ENCODE measurements at regions not wholly inside any gene's neighbourhood (a gene's known extent, or its start where the extent isn't known, plus 50 kb on each side); places are given as distances from the start of the nearest gene placed in this dataset.
"Not testable (repeated sequence)": the region's sequence is repeated elsewhere in the genome, so short reads cannot be mapped to it uniquely, and the experiment has no call there.

DNA sequence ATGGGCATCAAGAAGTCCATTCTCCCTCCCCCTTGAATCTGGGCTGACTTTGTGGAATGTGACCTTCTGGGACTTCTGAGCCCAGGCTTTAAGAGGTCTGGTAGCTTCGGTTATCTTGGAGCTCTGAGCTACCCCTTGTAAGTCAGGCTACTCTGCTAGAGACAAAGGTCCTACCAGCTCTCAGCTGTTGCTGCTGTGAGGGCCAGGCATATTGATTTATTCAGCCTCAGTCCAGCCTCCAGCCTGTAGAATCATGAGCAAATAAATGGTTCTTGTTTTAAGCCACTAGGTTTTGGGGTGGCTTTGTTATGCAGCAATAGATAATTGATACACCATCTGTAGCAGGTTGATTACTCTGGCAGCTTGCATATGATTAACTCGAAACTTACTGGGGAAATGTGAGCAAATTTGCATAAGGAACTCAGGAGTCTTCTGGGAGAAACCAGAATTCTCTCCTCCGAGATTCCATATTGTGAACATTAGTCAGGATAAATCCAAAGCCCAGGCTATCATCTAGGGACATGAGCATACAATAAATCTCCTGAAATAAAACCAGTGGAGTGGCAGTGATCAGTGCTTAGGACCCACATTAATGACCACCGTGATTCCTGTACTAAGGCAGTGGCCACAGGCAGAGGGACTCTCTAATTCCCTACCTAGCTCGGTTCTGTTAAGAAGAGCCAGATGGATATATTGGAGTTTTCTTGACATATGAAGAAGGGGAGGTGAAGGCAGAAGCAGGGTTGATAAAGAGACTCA lies 336.1 kb downstream of the CDC5L start:
- no peak for DNase-seq

DNA sequence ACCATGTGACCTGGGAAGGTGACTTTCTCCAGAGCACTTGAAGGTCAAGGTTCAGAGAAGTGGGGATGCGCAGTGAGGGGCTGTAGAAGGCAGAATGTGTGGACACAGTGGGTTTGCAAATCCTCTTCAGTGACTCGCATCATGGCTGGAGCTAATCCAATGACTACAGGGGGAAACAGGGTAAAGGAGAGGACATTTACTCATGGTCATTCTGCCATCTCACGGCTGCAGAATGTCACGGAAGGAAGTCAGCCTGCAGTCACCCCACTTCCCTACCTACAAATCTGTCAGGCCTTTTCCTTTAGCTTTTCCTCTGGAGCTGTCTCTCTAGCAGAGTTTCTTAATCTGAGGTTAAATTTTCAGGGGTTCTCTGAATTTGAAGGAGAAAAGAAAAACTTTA lies 337.6 kb downstream of the CDC5L start:
- DNase-seq = no peak

DNA sequence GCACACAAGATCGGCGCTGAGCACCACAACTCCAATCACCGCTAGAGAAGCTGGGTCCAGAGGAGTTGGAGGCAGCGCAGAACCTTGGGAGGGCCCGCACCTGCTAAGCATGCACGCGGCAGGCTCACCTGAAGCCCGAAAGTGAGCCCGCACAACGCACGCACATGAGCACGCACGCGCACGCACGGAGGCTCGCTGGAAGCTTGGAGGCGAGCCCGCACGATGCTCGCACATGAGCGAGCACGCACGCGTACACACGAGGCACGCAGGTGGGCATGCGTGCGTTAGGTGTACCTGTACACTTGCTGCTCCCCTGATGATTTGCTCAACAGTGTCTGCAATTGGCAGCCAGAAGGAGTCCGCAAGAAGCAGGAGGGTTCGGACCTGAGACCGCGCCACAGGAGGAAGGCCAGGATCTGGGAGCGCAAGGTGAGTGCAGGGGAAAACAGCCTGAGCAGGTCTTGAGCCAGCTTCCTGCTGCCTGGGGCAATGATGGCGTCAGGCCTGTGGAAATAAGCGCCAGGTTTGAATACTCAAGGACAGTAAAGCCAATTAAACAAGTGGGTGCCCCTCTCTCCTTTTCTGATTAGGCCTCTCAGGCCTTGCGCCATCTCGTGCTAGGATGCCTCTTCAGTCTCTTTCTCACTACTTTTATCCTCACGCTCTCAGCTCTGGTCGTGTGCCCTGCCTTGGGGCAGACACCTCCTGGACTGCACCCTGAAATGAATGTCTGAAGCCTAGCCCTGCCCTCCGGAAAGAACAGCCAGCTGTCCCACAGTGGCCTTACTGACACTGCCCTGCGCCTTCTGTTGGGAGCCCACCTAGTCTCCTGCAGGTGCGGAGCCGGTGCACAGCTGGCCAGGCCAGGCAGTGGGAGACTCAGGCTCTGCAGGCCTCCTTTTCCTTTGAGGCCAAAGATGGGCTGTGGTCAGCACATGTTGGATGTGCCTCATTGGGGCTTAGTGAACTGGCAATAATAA lies 340.4 kb downstream of the CDC5L start:
- DNase-seq = no peak

DNA sequence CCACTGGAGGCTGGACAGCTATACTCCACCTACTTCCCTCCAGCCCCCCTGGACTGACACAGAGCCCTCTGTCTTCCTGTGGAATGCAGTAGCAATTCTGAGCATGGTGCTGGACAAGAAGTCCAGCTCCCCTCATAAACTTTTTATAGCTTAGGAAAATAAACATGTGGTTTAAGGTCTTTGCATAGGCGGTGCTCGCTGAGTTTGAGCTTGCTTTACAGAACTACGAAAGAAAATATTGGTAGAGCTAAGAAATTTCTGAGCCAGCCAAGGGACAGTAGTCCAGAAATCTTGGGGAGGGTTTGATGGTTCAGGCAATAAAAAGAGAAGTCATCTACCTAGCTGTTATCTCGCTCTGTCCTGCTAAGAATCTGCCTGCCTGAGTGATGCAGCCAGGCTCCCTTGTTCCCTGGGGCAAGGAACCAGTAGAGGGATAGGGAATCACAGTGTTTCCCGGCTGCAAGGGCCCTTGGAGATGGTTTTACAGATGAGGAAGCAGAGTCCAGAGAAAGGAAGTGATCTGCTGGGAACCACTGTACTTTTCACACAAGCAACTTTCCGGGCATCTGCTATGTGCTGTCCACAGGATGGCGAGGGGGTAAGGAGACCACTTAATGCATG lies 343.4 kb downstream of the CDC5L start:
- DNase-seq = no peak

DNA sequence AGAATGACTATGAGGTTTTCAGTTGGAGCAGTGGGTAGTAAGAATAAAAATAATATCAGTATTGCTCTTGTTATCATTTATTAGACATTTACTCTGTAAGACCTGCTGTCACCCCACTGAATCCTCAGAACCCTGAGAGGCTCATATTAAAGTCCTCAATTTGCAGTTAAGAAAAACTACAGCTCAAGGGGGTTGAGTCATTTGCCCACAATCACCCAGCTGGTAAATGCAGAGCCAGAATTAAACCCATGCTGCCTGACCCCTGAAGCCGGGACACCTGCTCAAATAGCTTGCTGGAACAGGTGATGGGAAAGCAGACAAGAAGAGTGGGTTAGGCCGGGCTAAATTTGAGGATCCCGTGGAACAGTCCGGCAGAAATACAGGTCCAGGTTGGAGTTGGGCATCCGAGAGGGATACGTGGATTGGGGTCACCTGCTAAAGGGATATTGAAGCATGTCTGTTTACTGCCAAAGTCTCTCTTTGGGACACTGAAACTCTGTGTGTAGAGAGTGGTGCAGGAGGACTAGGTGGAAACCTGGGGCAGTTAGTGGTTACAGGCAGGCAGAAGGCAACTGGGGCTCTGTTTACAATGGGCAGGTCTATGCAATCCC lies 344.1 kb downstream of the CDC5L start:
- DNase-seq = no peak

DNA sequence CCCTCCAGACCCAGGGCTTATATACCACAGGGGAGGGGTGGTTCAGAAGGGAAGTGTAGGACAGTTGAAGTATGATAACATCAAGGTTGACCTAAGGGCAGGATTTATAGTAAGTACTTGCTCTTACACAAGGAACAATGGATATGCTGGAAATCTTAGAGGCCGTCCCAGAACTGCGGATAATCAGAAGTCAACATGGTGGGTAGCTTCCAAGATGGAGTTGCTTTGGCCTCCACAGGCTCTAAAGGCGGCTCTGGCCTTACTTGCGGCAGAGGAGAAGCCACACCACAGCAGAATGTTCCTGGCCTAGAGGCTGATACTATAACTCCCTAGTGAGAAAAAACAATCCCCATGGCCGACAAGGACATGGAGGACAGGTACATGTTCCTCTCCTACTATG lies 344.7 kb downstream of the CDC5L start:
- no peak for DNase-seq

DNA sequence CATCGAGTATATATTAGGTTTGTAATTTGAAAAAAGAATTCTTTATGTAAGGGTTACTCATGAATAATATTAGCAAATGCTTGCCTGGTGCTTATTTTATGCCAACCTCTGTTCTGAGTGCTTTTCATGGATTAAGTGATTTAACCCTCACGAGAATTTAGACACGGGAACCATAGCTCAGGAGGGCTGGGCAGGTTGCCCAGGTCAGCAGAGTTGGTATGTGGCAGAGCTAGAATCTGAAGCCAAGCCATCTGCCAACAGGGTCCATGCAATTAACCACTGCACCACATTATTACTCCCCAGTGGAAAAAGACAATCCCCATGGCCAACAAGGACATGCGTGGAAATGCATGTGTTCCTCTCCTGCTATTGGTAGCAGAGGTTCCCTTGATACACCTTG lies 345.6 kb downstream of the CDC5L start:
- DNase-seq = peak in 1 of 2 experiments; percentile 35

DNA sequence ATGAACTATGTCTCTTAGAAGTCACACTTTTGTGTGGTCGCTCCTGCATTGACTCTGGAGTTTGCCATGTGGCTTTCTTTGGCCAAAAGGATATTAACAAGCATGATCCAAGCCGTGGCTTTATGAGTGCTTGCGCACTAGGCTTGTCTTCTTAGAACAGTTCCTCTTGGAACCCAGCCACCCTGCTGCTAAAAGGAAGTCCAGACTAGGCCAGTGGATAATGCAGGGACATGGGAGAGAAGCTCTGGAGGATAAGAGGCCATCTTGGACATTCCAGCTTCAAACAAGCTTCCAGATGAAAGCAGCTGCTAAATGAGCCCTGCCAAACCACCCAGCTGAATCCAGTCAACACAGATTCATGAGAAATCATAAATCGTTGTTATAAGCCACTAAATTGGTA lies 346.4 kb downstream of the CDC5L start:
- no peak for DNase-seq

DNA sequence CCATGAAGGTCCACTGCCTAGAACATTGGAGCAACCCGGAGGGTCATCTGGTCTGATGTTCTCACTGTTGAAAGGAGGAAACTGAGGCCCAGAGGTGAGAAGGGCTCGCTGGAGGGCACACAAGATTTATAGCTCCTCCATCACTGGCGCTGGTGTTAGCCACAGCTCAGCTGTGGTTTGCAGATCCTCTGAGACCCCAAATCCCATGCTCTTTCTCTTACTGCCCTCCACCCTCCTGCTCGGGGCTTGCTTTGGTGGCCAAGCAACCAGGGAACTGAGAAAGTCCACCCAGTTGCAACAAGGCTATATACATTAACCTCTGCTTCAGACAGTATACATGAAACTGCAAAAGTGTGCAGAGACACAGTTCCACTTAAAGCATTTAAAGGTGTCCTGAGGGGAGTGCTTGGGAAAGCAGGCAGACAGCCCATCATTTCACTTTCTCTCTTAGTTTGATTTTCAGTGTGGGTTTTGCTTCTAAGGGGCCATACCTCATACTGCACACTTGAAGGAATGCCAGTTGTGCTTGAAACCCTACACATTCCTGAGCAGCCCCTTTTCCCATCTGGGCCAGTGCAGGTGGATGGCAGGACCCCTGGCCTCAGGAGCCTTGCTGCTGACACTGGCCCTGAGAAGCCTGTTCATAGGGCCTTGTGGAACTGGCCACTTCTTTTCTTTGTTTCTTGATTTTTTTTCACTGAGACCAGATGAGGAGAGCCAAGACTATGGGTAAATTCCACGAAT lies 347.6 kb downstream of the CDC5L start:
- DNase-seq = no peak

DNA sequence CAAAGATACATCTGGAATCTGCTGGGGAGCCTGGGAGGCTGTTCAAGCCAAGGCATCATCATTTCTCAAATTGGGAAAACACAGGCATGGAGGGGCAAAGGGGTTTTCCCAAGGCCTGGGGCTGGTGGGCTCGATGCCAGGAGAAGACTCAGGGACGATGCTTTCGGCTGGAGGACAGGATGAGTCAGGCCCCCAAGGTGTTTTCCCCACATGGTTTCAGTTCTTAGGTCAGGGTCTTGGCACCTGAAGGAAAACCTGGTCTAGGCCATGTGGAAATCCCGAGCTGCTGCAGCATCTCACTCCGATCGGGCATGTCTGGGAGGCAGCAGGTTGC lies 348.1 kb downstream of the CDC5L start:
- DNase-seq = no peak

DNA sequence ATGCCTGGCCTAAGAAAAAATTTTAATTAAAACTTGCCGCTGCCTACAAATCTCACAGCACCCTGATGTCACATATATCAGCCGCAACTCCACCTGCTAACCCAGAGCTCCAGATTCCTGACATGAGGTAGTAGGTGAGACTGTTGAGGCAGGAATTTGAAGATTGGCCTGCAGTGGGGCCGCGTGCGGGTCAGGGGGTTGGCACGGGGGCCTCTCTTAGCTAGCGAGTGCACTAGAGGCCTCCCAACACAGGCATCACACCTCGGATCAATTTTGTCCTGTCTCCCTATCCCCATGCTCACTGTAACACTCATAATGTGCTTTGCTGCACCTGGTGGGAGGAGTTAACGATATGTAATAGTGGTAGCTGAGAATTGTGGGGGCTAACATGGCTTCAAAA lies 349.8 kb downstream of the CDC5L start:
- DNase-seq = no peak

DNA sequence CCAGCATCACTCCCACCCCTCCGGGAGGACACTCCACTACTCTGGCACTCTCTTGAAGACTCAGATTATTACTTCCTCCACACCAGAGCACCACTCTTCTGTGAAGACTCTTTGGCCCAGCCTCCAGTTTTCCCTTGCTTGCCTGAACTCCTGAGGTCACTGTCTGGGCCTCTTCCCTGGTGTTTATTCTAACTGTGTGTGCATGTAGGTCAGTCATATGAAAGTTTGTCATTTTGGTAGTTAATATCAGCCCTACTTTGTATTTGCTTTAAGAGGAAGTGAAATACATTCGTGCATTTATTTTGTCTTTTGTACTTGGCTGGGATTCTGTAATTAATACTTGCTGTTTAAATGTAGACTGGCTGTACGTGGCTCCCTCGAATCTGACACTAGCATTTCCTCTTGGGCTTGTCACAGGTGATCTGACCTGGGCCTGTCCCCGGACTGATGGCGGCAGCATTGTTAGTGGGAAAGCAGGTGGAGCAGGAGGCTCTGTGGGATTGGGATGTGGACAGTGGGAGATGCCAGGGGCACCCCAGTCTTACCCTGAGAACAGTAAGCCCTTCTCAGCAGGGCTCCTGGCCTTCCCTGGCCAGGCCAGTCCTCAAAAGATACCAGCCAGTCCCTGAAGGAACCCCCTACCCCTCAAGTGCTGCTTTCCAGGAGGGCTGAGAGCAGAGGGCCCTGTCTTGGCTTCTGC lies 350.5 kb downstream of the CDC5L start:
- no peak for DNase-seq

DNA sequence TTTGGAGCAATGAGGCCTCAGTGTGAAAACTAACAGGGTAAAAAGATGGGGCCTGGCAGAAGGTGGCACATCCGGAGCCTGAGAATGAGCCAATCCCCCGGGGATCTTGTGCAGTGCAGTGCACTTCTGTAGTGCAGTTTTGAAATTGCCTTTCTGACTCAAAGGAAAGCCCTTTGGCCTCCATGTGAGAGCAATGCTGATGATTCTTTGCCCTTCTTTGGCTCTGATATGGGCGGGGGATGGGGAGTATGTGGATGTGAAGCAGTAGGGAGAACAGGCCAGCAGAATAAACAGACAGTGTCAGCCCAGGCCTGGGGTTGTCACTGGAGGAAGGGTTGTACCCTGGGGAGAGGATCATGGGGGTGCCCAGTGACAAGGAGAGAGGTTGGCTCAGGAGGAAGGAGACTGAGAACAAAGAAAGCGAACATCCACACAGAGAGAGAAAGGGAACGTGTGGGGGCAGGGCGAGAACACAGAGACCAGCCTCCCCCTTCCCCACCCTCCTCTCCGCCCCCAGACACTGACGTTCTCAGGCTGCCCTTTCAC lies 351.2 kb downstream of the CDC5L start:
- no peak for DNase-seq

DNA sequence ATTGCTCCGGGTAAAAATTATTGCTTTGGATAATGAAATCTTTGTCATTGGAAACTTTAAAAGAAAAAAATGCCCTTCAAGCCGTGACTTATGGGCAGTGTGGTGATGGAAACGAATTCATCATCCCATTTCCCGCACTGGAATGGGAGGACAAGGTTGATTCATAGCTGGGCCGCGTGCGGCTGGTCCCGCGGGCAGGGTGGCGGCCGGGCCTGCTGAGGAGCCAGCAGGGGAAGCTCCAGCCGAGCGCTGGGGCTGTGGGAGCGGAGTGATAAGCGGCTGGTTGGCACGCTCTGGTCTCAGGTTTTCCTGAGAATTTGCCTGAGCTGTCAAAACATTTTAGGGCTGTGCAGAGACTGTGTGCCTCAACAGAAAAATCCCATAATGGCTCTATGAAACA lies 351.7 kb downstream of the CDC5L start:
- DNase-seq = no peak

DNA sequence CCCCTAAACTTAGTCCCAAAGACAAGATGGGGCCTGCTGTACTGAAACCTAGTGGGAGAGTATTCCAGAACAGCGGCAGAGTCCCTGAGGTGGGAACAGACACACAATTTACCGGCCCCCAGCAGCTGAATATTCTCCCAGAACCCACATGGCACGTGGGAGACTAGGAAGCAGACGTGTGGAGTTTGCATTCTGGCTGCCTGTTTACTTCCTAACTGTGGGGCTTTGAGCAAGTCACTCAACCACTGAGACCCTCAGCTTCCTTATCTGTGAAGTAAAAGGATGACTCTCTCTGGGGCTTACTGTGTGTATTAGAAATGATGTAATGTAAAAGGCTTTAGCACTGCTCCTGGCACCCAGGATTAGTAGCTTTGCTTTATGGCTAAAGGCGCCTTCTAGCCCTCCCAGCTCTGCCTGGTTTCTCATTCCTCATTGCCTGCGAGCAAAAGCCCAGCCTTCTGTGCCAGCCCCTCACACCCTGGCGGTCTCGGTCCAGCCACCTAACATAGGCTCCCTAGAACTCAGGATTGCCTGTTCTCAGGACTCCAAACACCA lies 353.1 kb downstream of the CDC5L start:
- DNase-seq = no peak

DNA sequence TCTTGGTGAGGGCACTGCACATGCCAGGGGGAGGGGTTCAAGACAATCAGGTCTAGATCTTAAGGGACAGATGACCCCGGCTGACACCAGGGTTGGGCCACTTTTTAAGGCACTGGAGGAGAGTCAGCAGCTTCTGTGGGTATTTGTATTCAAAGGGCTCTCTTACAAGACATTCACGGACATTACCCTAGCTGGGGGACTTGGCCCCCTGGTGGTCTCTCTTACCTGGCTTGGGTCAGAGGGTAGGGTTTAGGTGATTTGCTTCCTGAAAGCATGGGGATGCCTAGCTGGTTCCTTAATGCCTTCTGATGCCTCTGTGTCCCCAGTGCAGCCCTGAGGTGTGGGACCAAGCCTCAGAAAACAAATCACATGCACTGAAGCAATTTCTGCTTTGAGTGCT lies 354.7 kb downstream of the CDC5L start:
- no peak for DNase-seq

DNA sequence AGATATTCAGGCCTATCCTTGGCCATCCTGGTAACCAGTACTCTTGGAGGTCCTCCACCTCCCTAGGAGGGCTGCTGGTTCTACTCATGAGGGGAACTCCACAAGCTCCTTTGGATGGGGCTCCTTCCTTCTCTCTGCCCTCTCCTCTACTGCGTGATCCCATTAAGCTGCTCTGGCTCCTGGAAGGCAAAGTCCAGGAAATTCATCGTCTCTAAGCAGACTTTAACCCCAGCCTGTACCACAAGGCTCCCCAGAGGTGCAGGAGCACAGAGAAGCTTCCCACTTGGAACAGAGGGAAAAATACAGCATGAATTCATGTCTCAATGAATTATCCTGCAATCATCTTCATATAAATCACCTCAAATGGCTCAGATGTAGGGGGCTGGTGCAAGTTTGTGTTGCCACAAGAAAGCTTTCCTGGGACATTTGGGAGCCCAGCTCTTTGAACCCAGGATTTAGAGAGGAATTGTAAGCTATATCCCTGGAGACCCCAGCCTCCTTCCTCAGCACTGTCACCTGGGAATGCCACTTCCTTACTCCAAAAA lies 355.4 kb downstream of the CDC5L start:
- no peak for DNase-seq

DNA sequence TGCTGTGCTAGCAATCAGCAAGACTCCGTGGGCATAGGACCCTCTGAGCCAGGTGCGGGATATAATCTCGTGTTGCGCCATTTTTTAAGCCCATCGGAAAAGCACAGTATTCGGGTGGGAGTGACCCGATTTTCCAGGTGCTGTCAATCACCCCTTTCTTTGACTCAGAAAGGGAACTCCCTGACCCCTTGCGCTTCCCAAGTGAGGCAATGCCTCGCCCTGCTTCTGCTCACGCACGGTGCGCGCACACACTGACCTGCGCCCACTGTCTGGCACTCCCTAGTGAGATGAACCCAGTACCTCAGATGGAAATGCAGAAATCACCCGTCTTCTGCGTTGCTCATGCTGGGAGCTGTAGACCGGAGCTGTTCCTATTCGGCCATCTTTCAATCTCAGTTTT lies 372.6 kb downstream of the CDC5L start:
- DNase-seq = not testable (repeated sequence)

DNA sequence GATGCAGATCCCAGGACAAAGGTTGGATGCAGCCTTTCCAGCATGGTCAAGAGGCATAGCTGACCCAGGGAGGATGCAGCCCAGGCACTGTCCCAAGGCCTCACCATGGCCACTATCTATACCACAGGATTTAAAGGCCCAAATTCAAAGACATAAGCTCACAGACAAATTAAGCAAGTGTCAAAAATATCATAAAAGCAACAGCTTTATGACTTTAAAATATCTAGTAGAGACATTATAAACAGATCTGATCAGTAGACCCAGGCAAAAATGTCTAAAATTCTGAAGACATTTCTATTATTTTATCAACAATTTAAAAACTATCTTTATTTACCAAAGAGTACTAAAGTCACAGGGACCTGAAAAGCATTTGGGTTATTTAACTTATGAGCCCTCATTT lies 373.5 kb downstream of the CDC5L start:
- DNase-seq = no peak

DNA sequence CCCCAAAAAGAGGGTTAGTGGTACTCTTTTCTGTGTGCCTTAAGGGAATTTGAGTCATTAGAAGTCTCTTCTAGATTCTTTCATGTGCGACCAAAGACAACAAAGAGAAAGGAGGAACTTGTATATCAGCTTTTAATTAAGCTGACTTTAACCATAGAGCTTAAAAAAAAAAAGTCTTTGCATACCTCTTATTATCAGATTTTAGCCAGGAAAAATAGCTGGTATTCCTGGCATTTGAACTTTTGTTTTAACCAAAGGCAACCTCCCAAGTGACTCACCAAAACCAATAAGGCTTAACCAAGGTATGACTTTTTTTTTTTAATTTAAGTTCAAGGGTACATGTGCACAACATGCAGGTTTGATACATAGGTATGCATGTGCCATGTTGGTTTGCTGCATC lies 375.0 kb downstream of the CDC5L start:
- no peak for DNase-seq

Measured in NCI-H446 (cell line).